Testis (tissue), 2 donors: ENCODE measurements at regions not wholly inside any gene's neighbourhood (a gene's known extent, or its start where the extent isn't known, plus 50 kb on each side); places are given as distances from the start of the nearest gene placed in this dataset.

Experiments used
- POLR2A ChIP-seq: fragments of 450-650 bp; IDR thresholded peaks from one replicate; pipeline ENCODE4 v1.6.1; 2017; ENCODE audit warnings: antibody characterized with exemption, mild to moderate bottlenecking, moderate library complexity
- TF ChIP-seq, protein P1 (sequence below), 3 experiments: fragments of 450-650 bp in 2 of 3; fragments of 200-600 bp in 1 of 3; sonication (generic) in 1 of 3; IDR thresholded peaks; one replicate each; pipeline ENCODE4 v1.5.1; 2016 to 2019; ENCODE audit warnings: antibody characterized with exemption in 3 of 3, mild to moderate bottlenecking in 2 of 3, moderate library complexity in 1 of 3

DNA sequence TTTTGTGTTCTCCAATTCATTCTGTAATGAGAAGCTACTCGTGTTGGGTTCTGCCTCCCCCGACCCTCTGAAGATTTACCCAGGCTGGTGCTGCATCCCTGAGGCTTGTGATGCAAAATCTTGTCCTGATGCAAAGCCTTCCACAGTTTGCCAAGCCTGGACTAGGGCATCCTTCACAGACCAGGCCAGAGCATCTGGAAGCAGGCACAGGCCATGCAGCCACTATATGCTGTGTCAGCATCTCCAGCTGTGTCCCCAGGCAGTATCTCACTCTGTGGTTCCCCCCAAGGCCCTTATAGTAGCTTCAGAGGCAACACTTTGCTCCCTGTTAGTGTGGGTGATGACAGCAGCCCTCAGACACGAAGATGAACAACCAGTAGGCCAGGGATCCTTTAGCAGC lies 77.3 kb upstream of the RCN1 start:
- no peak for TF ChIP-seq POLR2A
- TF ChIP-seq, protein P1, sequence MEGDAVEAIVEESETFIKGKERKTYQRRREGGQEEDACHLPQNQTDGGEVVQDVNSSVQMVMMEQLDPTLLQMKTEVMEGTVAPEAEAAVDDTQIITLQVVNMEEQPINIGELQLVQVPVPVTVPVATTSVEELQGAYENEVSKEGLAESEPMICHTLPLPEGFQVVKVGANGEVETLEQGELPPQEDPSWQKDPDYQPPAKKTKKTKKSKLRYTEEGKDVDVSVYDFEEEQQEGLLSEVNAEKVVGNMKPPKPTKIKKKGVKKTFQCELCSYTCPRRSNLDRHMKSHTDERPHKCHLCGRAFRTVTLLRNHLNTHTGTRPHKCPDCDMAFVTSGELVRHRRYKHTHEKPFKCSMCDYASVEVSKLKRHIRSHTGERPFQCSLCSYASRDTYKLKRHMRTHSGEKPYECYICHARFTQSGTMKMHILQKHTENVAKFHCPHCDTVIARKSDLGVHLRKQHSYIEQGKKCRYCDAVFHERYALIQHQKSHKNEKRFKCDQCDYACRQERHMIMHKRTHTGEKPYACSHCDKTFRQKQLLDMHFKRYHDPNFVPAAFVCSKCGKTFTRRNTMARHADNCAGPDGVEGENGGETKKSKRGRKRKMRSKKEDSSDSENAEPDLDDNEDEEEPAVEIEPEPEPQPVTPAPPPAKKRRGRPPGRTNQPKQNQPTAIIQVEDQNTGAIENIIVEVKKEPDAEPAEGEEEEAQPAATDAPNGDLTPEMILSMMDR (IDR thresholded peaks at IDR 0.05), result no peak
